HepG2 (cell line): ENCODE measurements at regions not wholly inside any gene's neighbourhood (a gene's known extent, or its start where the extent isn't known, plus 50 kb on each side); places are given as distances from the start of the nearest gene placed in this dataset.

Experiments
- BATF2 ChIP-seq: sonication (generic); formaldehyde crosslinking; IDR thresholded peaks from 2 replicates; pipeline ENCODE4 v1.8.0; 2022; ENCODE audit warnings: mild to moderate bottlenecking, missing genetic modification reagents, moderate library complexity
- CSRNP2 ChIP-seq: sonication (generic); formaldehyde crosslinking; conservative IDR thresholded peaks from 2 replicates; pipeline ENCODE4 v1.8.0; 2022; ENCODE audit warnings: low read depth, missing genetic modification reagents
- CTCF ChIP-seq: sonication (generic); formaldehyde crosslinking; IDR thresholded peaks from 2 replicates; pipeline ENCODE4 v1.5.0; 2020; ENCODE audit warnings: mild to moderate bottlenecking, missing genetic modification reagents, moderate library complexity
- EEA1 ChIP-seq: sonication (generic); formaldehyde crosslinking; IDR thresholded peaks from 2 replicates; pipeline ENCODE4 v1.5.1; 2020; ENCODE audit warnings: mild to moderate bottlenecking, missing genetic modification reagents, borderline replicate concordance
- EP300 ChIP-seq, 3 experiments: sonication (generic) in 1 of 3; formaldehyde crosslinking in 1 of 3; IDR thresholded peaks; 2 replicates each; pipeline versions ENCODE4 v1.5.1 to v1.6.1; 2011 to 2020; ENCODE audit warnings: low read depth in 2 of 3, low read length in 2 of 3, borderline replicate concordance in 1 of 3, improper control_type of control experiment in 1 of 3, mild to moderate bottlenecking in 1 of 3, missing genetic modification reagents in 1 of 3, moderate library complexity in 1 of 3
- JUND ChIP-seq: sonication (generic); formaldehyde crosslinking; IDR thresholded peaks from 2 replicates; pipeline ENCODE4 v1.8.0; 2022; ENCODE audit warnings: mild to moderate bottlenecking, missing genetic modification reagents
- MED8 ChIP-seq: sonication (generic); formaldehyde crosslinking; IDR thresholded peaks from 2 replicates; pipeline ENCODE4 v1.8.1; 2023; ENCODE audit warnings: mild to moderate bottlenecking, missing genetic modification reagents; ENCODE audit not compliant: insufficient replicate concordance
- MXD3 ChIP-seq: IDR thresholded peaks from 2 replicates; pipeline ENCODE4 v1.6.1; 2016; ENCODE audit warnings: mild to moderate bottlenecking, missing biosample characterization, missing genetic modification reagents
- SRSF1 ChIP-seq: fragments of 200-400 bp; formaldehyde crosslinking; optimal IDR thresholded peaks from 2 replicates; pipeline ENCODE3; 2017; ENCODE audit warnings: mild to moderate bottlenecking, low read depth, low read length, moderate library complexity
- ZNF274 ChIP-seq: sonication (generic); formaldehyde crosslinking; IDR thresholded peaks from 2 replicates; pipeline ENCODE4 v1.5.1; 2020; ENCODE audit warnings: mild to moderate bottlenecking, missing genetic modification reagents
- ZNF816 ChIP-seq: sonication (generic); formaldehyde crosslinking; IDR thresholded peaks from 2 replicates; pipeline ENCODE4 v1.8.0; 2022; ENCODE audit warnings: missing genetic modification reagents, mild to moderate bottlenecking, borderline replicate concordance
- TF ChIP-seq, protein P1 (sequence below): IDR thresholded peaks from 2 replicates; pipeline ENCODE4 v1.6.1; 2012; ENCODE audit warnings: low read length, improper control_type of control experiment

DNA sequence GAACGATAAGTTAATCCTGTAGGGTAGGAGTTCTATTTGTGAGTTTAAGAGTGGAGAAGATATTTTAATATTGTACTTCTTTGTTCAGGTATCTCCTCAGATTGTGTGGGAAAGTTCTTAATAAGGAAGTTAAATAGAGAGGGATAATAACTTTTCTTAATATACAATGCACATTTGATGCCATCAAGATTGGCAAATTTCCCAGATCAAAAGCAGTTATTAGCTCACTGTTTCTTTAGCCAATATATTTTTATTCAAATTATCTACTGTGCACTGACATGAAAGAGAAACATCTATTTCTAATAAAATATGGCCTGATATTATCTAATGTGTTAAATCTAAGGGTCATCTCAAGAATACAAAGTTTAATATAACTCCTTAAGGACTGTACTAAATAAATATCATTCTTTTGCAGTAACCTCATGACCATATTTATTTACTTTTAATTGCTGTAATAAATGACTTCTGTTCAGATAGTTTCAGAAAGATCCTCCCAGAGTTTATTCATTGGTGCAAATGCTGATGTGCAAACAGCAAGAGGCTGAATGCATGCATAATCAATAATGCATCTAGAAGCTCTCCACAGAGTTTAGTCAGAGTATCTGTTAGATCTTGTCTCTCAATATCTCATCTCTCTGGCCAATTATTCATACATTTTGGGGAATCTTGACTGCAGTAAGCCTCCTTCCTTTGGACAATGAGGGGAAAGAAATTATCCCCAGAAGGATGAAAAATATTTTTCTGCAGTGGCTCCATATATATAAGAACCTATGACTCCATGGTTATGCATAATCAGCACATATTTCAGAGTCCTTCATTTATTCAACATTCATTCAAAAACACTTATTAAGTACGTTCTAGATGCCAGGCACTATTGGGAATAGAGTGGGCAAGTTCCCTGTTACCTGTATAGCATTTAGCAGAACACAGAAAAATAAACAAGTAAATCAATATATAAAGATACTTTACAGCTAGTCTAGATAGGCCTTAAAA, 85.3 kb downstream of the SPATA31D1 start:
- TF ChIP-seq EEA1 (CRISPR knock-in tag) (no peak), JUND (no peak), MED8 (CRISPR knock-in tag) (no peak), BATF2 (CRISPR knock-in tag) (no peak), EP300 (IDR thresholded peaks at IDR 0.05; ENCODE audit: low read depth in 2 of 2, low read length in 2 of 2) (no peak), EP300 (CRISPR knock-in tag; IDR thresholded peaks at IDR 0.05; ENCODE audit: borderline replicate concordance) (no peak), ZNF274 (CRISPR knock-in tag) (no peak), CSRNP2 (CRISPR knock-in tag) (no peak), CTCF (CRISPR knock-in tag) (no peak), ZNF816 (no peak), MXD3 (CRISPR knock-in tag) (no peak), SRSF1 (no peak)
- TF ChIP-seq, protein P1, sequence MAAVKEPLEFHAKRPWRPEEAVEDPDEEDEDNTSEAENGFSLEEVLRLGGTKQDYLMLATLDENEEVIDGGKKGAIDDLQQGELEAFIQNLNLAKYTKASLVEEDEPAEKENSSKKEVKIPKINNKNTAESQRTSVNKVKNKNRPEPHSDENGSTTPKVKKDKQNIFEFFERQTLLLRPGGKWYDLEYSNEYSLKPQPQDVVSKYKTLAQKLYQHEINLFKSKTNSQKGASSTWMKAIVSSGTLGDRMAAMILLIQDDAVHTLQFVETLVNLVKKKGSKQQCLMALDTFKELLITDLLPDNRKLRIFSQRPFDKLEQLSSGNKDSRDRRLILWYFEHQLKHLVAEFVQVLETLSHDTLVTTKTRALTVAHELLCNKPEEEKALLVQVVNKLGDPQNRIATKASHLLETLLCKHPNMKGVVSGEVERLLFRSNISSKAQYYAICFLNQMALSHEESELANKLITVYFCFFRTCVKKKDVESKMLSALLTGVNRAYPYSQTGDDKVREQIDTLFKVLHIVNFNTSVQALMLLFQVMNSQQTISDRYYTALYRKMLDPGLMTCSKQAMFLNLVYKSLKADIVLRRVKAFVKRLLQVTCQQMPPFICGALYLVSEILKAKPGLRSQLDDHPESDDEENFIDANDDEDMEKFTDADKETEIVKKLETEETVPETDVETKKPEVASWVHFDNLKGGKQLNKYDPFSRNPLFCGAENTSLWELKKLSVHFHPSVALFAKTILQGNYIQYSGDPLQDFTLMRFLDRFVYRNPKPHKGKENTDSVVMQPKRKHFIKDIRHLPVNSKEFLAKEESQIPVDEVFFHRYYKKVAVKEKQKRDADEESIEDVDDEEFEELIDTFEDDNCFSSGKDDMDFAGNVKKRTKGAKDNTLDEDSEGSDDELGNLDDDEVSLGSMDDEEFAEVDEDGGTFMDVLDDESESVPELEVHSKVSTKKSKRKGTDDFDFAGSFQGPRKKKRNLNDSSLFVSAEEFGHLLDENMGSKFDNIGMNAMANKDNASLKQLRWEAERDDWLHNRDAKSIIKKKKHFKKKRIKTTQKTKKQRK = no peak
